GM21619 (cell line): ENCODE measurements at regions not wholly inside any gene's neighbourhood (a gene's known extent, or its start where the extent isn't known, plus 50 kb on each side); places are given as distances from the start of the nearest gene placed in this dataset.
"Not testable (repeated sequence)": the region's sequence is repeated elsewhere in the genome, so short reads cannot be mapped to it uniquely, and the experiment has no call there.

Source experiments
- ATAC-seq: cut with Tn5 transposase; IDR thresholded peaks from one replicate; pipeline ENCODE4 v1.9.1; 2021; ENCODE audit not compliant: unreplicated experiment

GRCh38 chr10:30199376-30200016 is 140.1 kb upstream of the JCAD start:
- no peak for ATAC-seq

- no peak for ATAC-seq
Measured at GRCh38 chr10:30197186-30197585, 137.8 kb upstream of the JCAD start.

- not testable (repeated sequence) for ATAC-seq
Measured at GRCh38 chr10:30196559-30196958, 137.2 kb upstream of the JCAD start.

DNA sequence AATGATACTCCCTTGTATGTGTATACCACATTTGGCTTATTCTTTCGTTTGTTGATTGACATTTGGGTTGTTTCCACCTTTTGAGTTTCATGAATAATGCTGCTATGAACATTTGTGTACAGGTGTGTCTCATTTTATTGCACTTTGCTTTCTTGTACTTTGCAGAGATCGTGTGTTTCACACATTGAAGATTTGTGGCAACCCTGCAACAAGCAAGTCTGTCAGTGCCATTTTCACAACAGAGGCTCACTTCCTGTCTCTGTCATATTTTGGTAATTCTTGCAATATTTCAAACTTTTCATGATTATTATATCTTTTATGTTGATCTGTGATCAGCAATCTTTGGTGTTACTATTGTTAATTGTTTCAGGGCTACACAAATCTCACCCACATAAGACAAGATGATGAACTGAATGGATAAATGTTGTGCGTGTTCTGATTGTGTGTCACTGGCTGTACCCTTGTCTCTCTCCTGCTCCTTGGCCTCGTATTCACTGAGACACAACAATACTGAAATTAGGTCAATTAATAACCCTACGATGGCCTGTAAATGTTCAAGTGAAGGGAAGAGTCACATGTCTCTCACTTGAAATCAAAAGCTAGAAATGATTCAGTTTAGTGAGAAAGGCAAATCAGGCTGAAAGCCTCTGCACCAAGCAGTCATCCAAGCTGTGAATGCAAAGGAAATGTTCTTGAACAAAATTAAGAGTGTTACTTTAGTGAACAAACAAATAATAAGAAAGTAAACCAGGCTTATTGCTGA is 133.6 kb upstream of the JCAD start:
- peak; percentile 79 for ATAC-seq

DNA sequence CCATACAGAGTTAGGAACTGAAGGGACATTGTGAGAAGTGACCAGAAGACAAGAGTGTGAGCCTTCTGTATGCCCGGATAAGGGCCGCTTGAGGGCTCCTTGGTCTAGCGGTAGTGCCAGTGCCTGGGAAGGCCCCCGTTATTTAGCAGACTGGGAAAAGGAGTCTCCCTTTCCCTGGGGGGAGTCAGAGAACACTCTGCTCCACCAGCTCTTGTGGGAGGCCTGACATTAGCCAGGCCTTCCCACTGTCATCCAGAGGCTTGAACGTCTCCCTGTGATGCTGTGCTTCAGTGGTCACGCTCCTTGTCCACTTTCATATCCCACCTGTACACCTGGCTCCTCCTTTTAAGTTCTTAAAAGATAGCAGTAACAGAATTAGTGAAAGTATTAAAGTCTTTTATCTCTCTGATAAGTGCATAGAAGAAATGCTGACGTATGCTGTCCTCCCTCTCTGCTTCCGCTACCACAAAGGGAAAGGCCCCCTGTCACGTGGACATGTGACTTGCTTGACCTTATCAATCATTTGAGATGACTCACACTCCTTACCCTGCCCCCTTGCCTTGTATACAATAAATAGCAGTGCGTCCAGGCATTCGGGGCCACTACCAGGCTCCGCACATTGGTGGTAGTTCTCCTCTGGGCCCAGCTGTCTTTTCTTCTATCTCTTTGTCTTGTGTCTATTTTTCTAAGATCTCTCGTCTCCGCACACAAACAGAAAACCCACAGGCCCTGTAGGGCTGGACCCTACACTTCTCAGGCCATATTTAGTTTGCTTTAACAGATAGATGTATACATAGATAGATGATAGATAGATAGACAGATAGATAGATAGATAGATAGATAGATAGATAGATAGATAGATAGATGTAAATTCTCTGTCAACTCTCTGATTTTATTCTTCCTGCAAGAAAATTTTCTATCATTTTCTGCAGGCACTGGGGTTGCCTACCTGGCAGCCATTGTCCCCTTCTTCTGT is 131.5 kb upstream of the JCAD start:
- ATAC-seq = no peak

GRCh38 chr10:30189238-30189580 is 129.8 kb upstream of the JCAD start:
- ATAC-seq = no peak

GRCh38 chr10:30188556-30189237 is 129.3 kb upstream of the JCAD start:
- no peak for ATAC-seq

- ATAC-seq = no peak
Measured at GRCh38 chr10:30188101-30188500, 128.7 kb upstream of the JCAD start.

- ATAC-seq = no peak
Measured at GRCh38 chr10:30187010-30187409, 127.6 kb upstream of the JCAD start.

DNA sequence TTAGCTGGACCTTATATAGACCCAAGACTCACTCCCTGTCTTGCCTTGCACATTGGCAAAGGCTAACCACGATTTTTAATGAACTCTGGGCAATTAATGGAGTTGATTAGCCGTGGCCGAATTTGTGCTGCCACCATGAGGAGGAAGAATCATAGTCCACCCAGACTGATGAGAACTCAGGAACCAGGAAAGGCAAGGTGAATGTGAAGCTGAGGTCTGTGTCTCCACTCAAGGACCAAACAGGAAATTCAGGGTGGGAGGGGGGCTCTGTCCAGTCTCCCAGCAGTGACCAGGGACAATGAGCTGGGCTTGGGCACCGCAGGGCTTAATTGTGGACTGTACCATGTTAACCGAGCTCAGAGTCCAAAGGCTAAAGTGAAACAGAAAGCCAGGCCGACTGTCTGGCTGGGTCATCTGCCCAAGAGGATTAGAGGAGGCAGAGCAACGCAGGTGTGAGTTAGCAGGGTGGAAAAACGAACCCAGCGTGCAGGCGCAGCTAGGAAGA is 127.0 kb upstream of the JCAD start:
- no peak for ATAC-seq

DNA sequence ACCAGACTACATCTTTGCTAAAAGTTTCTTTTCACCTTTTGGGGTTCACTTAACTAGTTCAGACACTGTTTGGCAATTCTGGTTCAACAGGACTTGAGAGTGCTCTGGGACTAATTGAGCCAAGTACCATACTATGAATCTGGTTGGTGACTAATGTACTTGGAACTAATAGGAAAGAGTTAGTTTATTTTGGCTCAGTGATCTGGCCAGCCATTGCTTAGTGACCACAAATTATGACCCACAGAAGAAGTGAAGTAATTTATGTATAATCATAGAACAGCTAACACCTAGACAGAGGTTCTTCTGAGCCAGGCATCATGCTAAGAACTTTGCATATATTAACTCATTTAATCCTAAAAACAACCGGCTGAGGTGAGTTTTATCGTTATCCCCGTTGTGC is 126.5 kb upstream of the JCAD start:
- ATAC-seq = no peak

GRCh38 chr10:30185341-30185740 is 126.0 kb upstream of the JCAD start:
- ATAC-seq = no peak

DNA sequence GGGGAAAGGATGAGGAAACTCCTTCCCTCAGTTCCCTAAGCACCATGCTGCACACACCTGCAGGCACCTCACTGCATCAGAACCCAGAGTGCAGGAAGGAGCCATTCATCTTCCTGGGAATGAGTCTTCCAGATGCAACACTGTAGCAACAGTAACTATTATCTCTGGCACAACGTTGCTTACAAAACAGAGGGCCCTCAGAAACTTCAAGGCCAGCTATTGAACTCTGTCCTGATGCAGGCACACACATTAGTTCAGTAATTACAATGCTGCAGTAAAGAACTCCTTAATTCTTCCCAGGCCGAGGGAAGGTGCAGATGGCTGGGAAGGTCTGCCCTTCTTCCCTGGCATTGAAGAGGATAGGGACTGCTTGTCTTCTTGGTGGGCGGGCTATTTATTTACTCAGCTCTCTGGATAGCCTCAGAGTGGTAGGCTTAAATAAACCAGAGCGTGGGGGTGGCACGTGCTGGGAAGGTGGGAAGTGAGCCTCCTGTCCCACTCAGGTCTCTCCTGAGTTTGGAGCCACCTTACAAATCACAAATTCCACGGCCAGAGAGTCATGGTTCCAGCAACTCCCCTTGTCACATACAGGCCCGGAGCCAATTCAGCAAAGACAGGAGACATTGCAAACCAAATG is 125.1 kb upstream of the JCAD start:
- ATAC-seq = no peak

- ATAC-seq = no peak
Measured at GRCh38 chr10:30183055-30183402, 123.6 kb upstream of the JCAD start.

DNA sequence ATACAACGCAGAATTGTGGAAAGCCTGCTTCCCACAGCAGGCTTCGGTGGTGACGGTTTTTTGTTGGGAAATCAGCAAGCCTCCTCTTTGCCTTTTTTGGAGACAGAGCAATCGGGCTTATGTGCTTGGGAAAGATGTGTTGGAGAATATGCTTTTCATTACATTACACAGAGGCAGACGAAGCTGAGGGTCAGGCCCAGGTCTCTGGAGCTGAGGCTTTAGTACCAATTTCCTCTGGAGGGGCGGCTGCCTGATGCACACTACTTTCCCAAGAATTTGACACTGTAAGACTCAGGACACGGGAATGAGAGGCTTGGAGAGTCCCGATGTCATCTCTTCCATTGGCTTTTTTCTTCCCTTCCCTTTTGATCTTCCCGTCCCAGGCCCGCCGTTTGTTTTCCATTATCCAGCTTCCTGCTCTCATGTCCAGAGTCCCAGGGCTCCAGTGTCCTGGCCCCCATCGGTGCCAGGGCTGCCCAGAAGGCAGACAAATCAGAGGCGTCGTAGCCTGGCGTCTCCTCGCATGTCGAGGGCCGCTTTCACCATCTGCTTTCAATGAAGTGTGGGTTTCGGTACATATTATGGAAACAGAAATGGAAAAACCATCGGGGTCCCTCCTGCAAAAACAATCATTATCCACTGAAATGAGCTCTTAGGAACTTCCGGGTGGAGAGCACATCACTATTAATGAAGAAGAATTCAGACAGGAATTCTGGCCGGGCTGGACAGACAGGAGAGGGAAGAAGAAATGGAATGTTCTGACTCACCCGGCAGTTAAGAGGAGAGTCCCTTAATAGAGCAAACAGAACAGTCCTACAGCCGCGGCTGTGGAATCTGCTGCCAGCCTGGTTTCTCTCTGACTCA is 123.0 kb upstream of the JCAD start:
- ATAC-seq = no peak

DNA sequence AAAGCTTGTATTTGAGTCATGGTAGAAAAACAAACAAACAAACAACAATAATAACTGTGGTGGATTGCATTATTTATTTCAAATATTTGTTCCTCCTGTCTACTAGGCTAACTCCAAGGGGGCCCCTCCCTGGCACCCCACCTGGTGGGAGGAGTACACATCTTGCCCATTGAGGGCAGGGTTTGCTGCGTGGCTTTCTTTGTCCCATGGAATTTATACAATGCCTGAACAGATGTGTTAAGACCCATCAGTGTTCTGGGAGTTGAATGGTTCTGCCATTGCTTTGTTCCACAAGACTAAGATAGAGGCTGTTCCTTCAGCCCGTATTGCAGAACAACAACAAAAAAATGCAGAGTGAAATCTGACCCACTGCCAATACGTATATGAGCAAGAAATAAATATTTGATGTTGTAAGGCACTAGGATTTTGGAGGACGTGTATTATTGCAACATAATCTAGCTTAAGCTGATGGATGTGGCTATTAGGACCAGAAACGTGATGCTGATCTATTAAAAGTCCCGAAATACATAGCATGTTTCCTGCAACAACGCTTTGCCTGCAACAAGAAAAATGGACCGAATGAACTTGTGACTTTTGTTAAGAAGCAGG is 119.1 kb upstream of the JCAD start:
- no peak for ATAC-seq

- ATAC-seq = no peak
Measured at GRCh38 chr10:30176776-30177533, 117.6 kb upstream of the JCAD start.

DNA sequence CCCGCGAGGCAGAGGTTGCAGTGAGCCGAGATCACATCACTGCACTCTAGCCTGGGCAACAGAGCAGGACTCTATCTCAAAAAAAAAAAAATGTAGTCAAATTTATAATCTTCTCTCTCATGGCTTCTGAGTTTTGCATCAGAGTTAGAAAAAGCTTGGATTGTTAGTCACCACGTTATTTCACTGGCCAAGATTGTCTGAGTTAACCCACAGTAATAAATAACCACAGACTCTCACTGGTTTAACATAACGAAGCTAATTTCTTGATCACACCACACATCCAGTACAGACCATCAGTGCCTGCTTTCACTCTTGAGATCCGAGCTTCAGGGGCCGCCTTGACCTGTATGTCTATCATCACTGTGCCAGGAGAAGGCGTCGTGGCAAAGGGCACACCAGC is 116.8 kb upstream of the JCAD start:
- no peak for ATAC-seq
